LNCAP (cell line): ENCODE measurements at regions not wholly inside any gene's neighbourhood (a gene's known extent, or its start where the extent isn't known, plus 50 kb on each side); places are given as distances from the start of the nearest gene placed in this dataset.

Source experiments
- TF ChIP-seq, protein P1 (sequence below): fragments of 450-650 bp; IDR thresholded peaks from 2 replicates; pipeline ENCODE4 v1.5.1; 2017; ENCODE audit warnings: mild to moderate bottlenecking

DNA sequence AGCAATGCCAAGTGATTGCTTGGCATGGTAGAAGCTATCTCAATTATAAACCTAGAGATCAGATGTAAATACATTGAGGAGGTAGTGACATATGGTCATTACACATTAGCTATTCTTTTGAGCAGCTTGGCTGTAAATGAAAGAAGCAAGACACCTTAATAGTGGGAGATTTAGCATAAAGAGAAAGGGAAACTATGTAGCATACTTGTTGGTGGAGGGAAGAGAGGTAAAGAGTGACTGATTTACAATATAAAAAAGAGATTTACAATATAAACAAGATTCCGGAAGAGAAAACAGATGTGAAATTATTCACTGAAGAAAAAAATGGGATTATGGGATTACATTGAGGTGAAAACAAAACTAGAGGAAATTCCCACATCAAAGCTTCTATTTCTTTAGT, 2009.6 kb downstream of the OLFM4 start:
- TF ChIP-seq, protein P1, sequence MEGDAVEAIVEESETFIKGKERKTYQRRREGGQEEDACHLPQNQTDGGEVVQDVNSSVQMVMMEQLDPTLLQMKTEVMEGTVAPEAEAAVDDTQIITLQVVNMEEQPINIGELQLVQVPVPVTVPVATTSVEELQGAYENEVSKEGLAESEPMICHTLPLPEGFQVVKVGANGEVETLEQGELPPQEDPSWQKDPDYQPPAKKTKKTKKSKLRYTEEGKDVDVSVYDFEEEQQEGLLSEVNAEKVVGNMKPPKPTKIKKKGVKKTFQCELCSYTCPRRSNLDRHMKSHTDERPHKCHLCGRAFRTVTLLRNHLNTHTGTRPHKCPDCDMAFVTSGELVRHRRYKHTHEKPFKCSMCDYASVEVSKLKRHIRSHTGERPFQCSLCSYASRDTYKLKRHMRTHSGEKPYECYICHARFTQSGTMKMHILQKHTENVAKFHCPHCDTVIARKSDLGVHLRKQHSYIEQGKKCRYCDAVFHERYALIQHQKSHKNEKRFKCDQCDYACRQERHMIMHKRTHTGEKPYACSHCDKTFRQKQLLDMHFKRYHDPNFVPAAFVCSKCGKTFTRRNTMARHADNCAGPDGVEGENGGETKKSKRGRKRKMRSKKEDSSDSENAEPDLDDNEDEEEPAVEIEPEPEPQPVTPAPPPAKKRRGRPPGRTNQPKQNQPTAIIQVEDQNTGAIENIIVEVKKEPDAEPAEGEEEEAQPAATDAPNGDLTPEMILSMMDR = no peak

DNA sequence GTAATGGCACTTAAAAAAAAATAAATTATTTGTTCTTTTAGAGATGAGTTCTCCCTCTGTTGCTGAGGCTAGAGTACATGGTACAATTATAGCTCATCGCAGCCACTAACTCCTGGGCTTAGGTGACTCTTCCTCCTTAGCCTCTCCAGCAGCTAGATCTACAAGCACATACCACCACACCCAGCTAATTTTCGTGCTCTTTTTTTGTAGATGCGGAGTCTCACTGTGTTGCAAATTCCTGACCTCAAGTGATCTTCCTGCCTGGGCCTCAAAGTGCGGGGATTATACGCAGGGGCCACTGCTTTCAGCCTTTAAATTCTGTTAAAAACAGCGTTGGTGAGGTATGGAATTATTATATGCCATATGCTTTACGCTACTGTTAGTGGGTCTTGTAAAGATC, 2034.0 kb downstream of the OLFM4 start:
- TF ChIP-seq, protein P1 = no peak

DNA sequence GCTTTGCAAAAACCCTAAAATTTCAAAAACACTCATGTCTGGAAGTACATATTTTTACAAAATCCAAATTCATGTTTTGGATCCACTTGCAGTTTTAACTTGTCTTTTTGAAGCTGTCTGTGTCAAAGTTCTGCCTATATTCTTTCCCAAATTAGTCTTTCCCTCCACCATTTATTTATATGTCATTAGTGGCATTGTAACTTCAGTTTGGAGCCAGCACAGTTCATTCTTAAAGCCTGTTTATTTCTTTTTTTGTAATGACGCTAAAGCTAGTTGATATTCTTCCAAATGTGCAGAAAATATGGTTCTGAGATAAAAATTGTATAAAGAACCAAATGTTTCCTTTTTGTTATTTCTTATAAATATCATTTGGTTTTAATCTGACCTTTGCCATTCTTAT, 2039.3 kb downstream of the OLFM4 start:
- TF ChIP-seq, protein P1 = no peak

DNA sequence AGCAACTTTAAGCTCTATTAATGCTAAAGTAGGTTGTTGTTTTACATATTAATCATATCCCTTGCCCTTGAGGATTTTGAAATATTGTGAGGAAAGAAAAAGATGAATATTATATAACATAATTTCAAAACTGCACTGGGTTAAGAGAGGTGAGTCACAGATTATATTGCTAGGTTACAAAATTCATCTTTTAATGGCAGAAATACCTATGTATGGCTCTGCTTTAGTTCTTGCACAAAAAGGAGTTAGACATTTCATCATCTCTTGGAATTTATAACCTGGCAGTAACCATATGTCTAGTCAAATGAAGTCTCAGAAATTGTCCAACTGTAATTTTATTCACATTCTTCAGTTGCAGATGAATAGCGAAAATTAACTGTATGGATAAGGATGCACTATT, 2041.1 kb downstream of the OLFM4 start:
- TF ChIP-seq, protein P1 = no peak

DNA sequence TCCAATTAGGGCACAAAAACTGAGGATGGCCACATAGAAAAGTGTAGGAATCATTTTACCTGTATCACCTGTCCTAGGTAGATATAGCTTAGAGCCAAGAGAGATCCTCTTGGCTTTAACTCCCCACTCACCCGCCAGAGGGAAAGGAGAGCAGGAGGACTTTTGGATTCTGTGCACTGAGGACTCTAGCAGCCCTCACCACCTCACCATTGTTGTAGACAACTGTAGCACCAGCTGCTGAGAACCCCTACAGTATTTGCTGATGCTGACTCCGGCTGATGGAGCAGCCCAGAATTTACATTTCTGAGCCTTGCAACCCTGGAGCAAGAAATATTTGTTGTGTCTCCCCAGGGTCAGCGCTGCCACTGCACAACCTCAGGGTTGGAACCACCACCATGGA, 2044.4 kb downstream of the OLFM4 start:
- TF ChIP-seq, protein P1 = no peak

DNA sequence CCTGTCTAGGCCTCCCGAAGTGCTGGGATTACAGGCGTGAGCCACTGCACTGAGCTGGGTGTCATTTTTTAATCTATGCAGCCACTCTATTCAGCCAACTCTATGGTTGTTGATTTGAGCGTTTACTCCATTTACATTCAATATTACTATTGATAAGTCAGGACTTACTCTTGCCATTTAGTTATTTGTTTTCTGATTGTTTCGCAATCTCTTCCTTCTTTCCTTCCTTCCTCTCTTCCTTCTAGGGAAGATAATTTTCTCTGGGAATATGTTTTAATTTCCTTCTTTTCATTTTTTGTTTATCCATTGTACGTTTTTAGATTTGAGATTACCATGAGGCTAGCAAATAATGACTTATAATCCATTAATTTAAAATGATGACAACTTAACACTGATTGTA, 2056.0 kb downstream of the OLFM4 start:
- TF ChIP-seq, protein P1 = no peak

DNA sequence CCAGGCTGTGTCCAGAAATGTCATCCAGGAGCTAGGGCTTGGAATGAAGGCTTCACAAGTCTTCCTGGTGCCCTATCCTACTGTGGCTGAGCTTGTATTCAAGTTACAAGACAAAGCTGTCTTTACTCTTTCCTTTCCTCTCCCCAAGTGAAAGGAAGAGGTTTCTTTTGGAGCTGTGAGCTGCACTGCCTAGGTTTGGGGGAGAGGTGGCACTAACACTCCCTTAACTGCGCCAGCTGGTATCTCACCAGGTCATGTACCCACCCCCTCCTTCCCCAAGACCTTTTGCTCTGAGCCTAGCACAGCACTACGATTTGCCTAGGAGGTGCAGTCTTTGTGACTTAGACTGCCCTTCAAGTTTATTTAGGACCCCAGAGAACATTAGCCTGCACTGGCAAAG, 2053.6 kb upstream of the PRR20A start:
- TF ChIP-seq, protein P1 = no peak

DNA sequence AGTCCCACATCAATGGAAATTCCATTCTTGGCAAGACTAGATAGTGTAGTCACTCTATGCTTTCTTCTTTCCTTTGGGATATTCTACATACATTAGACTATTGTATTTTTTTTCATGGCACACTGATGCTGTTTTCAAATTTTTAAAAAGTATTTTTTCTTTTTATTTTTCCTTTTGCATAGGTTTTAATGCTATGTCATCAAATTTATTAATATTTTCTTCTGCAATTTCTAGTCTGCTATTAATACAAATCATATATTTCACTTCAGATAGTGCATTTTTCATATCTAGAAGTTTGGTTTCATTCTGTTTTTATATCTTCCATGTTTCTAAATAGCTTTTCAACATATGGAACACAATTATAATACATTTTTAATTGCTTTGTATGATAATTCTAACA, 2050.1 kb upstream of the PRR20A start:
- TF ChIP-seq, protein P1 = no peak
